GM18508 (cell line): ENCODE measurements at regions not wholly inside any gene's neighbourhood (a gene's known extent, or its start where the extent isn't known, plus 50 kb on each side); places are given as distances from the start of the nearest gene placed in this dataset.
"Not testable (repeated sequence)": the region's sequence is repeated elsewhere in the genome, so short reads cannot be mapped to it uniquely, and the experiment has no call there.

ENCODE experiments used
- ATAC-seq: cut with Tn5 transposase; IDR thresholded peaks from one replicate; pipeline ENCODE4 v1.9.1; 2021; ENCODE audit warnings: moderate number of reproducible peaks; ENCODE audit not compliant: insufficient read depth, unreplicated experiment

GRCh38 chr3:75303741-75304140 lies 360.4 kb upstream of the FRG2C start:
- no peak for ATAC-seq

DNA sequence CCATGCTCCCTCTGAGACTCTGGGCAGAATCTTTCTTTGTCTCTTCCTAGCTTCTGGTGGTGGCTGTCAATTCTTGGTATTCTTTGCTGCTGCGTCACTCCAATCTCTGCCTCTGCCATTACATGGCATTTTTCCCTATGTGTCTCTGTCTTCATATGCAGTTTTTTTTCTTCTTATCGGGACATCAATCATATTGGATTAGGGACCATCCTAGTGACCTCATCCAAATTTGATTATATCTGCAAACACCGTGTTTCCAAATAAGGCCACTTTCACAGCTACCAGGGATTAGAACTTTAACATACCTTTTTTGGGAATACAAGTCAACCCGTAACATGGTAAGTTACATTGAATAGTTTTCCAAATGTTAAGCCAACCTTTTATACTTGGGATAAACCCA lies 358.2 kb upstream of the FRG2C start:
- ATAC-seq: no peak

DNA sequence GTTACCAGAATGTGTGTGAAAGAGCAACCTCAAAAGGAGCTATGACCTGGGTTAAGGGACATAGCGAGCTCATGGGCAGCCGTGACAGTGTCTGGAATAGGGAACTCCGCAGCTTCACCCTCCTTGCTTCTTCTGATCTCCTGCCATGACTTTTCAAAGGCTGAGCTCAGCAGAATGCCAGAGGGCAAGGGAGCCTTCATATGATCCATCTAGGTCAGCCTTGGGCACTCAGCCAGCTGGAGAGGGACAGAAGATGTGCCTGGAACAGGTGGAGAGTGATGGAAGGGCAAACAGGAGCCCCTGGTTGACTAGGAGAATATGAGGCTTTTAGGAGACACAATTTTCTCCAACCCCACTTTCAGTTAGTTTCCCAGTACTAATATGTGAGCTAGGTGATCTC lies 352.8 kb upstream of the FRG2C start:
- not testable (repeated sequence) for ATAC-seq

- not testable (repeated sequence) for ATAC-seq
Observed at GRCh38 chr3:75312469-75312868, 351.7 kb upstream of the FRG2C start.

DNA sequence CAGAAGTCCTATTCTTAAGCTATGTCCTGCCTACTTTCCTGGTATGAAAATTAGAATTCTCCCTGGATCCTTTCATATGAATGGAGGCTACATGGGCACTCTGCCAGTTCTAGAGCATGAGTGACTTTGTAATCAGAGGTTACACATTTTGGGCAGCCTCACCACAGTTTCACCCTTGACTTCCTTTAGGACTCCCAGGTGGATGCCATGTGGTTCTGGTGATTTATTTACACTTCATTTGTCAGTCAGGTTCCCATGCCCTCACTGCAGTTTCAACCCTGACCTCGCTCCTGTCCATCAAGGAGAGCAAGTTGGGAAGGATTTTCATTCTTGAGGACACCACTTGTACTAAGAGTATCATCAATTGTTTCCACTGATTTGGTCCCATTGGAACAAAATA lies 344.4 kb upstream of the FRG2C start:
- not testable (repeated sequence) for ATAC-seq

- ATAC-seq: no peak
Observed at GRCh38 chr3:75320369-75320768, 343.8 kb upstream of the FRG2C start.

DNA sequence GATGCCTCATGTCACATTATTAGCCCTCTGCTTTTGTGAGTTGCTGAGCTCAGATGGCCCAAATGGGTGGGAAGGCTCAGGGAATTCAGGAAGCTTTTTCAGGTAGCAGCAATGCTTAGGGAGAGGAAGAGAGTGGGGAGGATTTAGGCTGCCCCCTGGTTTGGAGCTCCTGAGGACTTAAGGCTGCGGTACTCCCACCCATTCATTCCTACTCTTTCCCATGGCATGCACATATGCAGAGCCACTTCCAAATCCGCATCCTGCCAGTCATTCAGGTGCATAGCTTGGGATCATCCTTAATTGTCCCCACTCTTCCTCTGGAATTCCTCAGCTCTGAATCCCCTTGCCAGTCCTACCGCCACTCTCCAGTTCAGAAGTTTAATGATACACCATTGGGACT lies 343.1 kb upstream of the FRG2C start:
- ATAC-seq: no peak

DNA sequence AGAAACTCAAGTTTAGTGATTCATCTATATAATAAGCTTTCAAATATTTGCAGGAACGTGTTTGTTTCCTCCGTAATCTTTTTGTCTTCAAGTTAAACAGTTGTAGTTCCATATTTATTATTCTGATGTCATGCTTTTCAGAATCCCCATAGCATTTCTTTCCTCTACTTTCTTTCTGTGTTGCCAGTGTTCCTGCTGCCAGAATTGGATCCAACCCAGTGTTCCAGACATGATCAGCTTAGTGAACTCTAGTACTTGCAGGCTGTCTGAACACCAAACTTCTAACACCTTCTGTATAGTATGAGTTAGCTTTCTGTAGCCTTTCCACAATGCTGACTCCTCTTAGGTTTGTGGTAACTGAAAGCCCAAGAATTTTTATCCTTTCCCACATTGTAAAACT lies 340.2 kb upstream of the FRG2C start:
- not testable (repeated sequence) for ATAC-seq

DNA sequence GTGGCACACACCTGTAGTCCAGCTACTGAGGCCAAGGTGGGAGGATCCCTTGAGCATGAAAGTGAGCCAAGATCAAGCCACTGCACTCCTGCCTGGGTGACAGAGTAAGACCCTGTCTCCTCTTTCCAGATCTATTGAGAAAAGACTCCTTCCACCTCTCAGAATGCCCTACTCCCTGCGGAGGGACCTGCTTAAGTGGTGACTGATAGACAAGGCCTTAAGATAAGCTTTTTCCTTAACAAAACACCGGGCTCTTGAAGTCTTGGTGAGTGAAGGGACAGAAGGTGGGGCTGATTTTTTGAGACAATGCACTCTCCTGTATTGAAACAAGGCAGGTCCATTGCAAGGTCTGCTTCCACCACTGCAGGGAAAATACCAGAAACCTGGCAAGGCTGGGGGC lies 338.4 kb upstream of the FRG2C start:
- no peak for ATAC-seq

GRCh38 chr3:75327453-75327852 lies 336.7 kb upstream of the FRG2C start:
- ATAC-seq: no peak

DNA sequence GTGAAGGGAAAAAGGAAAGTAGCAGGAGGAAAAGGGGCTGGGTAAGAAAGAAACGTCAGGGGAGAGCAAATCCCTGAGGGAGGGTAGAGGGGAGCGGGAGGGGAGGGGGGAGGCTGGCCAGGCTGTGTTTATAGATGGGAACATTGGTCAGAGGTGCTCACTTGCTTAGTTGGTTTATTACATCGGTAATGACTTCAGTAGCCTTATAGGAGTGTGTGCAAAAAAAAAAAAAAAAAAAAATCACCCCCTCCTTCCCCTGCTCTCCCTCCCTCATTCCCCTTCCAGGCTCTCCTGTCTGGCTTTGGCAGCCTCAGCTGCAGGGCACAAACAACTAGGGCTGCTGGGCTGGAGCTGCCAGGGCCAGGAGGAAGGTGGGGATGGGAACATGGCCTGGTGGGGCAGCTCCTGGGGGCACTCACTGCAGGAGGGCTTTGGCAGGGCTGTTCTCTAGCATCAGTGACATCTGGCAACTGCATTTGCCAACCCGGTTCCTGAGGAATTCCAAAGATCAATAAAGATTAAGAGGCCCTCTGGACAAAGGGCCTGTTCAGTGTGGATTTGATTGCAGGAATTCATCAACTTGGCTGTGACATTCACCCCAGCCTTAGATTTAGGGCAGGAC lies 334.5 kb upstream of the FRG2C start:
- ATAC-seq: no peak

DNA sequence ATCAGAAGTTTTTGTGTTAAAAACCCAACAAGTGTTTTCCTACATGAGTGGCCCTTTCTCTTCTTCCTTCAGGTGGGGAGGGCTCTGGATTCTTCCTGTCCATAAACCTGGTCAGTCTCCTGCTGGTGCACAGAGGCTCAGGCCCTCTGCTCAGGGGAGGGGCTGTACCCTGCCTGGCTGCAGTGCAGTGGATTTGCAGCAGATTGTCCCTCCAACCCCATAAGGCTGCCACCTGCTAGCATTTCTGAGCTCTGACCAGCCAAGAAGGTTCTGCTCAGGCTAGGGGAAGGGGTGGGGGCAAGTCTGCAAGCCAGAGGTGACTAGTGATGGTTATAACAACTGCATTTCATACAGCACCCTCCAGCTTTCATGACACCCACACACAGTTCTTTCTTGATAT lies 333.7 kb upstream of the FRG2C start:
- not testable (repeated sequence) for ATAC-seq

DNA sequence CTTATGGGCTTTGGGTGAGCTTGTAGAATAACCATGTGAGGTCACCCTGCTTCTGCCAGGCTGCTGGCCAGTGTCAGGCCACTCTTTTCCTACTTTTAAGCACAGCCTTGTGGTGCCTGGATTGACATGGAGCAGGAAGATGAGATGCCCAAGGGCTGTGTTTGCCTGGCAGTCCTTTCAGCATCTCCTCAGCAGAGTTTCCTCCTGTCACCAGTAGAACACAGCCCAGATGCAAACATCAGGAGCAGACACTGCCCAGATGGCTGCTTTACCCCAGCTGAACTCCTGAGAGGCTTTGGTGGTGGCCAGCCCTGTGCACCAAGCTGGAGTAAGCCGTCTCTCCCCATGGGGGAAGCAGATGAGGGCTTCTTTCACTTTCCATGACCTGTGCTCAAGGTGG lies 332.0 kb upstream of the FRG2C start:
- not testable (repeated sequence) for ATAC-seq

GRCh38 chr3:75332794-75333193 lies 331.3 kb upstream of the FRG2C start:
- ATAC-seq: no peak

DNA sequence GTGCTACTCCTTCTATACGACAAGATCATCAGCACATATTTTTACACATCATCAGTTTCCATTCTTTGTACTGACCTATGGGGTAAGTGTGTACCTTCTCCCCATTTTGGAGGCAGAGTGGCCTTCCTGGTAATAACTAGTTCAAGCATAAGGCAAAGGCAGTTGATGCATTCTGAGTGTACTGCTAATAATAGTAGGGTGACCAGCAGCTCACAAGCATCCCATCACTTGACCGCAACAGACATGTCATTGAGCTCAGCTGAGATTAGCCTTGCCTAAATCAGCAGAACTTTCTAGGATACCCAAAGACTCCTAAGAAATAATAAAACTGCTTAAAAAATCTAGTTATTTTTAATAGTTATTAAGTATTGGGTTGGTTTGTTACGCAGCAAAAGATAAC lies 329.8 kb upstream of the FRG2C start:
- no peak for ATAC-seq

- ATAC-seq: no peak
Observed at GRCh38 chr3:75337226-75337900, 326.8 kb upstream of the FRG2C start.

GRCh38 chr3:75338342-75338741 lies 325.8 kb upstream of the FRG2C start:
- ATAC-seq: no peak

- no peak for ATAC-seq
Observed at GRCh38 chr3:75341324-75342067, 322.6 kb upstream of the FRG2C start.

DNA sequence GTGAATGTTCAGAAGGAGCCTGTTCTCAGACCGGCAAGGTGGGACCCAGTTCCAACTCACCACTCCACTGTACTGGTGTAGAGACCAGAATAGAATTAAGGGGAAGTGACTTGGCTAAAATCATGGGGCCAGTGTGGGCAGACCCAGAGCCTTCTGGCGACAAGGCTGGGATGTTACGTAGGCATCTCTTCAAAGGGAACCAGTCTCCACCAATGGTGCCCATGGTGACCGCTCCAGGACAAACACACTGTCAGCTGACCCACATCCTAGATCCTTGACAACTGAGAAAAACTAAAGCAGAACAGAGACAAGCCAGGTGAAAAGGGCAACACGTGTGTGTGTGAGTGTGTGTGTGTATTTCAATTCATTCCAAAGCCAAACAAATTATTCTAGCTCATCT lies 321.7 kb upstream of the FRG2C start:
- no peak for ATAC-seq

DNA sequence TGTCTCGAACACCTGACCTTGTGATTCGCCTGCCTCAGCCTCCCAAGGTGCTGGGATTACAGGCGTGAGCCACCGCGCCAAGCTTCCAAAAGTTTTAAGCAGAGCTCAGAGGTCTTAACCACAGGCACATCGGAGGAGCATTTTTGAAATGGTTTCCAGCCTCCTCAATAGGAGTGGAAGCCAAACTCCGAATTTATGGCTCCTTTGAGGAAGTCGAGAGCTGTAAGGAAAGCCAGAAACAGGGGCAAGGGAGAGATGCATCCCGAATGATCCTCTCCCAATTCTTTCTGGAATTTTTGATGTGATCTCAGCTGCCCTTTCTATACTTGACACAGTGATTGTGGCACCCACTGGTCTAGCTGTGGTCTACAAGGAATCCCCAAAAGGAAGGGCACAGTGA lies 313.6 kb upstream of the FRG2C start:
- ATAC-seq: not testable (repeated sequence)

GRCh38 chr3:75362086-75362784 lies 301.9 kb upstream of the FRG2C start:
- ATAC-seq: not testable (repeated sequence)
